ENCODE measurements at regions not wholly inside any gene's neighbourhood (a gene's known extent, or its start where the extent isn't known, plus 50 kb on each side); places are given as distances from the start of the nearest gene placed in this dataset.
A peak's percentile ranks its signal among the peaks of the same experiment; 100 is the strongest.
"Not testable (repeated sequence)": the region's sequence is repeated elsewhere in the genome, so short reads cannot be mapped to it uniquely, and the experiment has no call there.

GRCh38 chr15:36075333-36075732 lies 504.1 kb upstream of the CDIN1 start:
- peak; percentile 54 to 62 for DNase-seq (ENCODE audit: low read depth in 2 of 2)

- DNase-seq (ENCODE audit: low read depth in 2 of 2) = no peak
These were observed 500.4 kb upstream of the CDIN1 start for GRCh38 chr15:36079021-36079420.

GRCh38 chr15:36080759-36081158 lies 498.7 kb upstream of the CDIN1 start:
- DNase-seq (ENCODE audit: low read depth in 2 of 2) = no peak

- DNase-seq (ENCODE audit: low read depth in 2 of 2) = peak; percentile 53 to 69
These were observed 489.0 kb upstream of the CDIN1 start for GRCh38 chr15:36090286-36090946.

GRCh38 chr15:36106640-36107335 lies 472.6 kb upstream of the CDIN1 start:
- DNase-seq (ENCODE audit: low read depth in 2 of 2) = peak in 1 of 2 experiments; percentile 20

GRCh38 chr15:36108541-36108940 lies 470.9 kb upstream of the CDIN1 start:
- DNase-seq (ENCODE audit: low read depth in 2 of 2) = no peak

GRCh38 chr15:36109943-36110658 lies 469.3 kb upstream of the CDIN1 start:
- DNase-seq (ENCODE audit: low read depth in 2 of 2) = peak; percentile 36 to 42

- no peak for DNase-seq (ENCODE audit: low read depth in 2 of 2)
These were observed 468.8 kb upstream of the CDIN1 start for GRCh38 chr15:36110659-36110993.

- no peak for DNase-seq (ENCODE audit: low read depth in 2 of 2)
These were observed 462.1 kb upstream of the CDIN1 start for GRCh38 chr15:36117296-36117787.

GRCh38 chr15:36126194-36126593 lies 453.2 kb upstream of the CDIN1 start:
- no peak for DNase-seq (ENCODE audit: low read depth in 2 of 2)

- no peak for DNase-seq (ENCODE audit: low read depth in 2 of 2)
These were observed 448.6 kb upstream of the CDIN1 start for GRCh38 chr15:36130641-36131310.

GRCh38 chr15:36133742-36134141 lies 445.7 kb upstream of the CDIN1 start:
- DNase-seq (ENCODE audit: low read depth in 2 of 2) = peak; percentile 34 to 41

- DNase-seq (ENCODE audit: low read depth in 2 of 2) = no peak
These were observed 443.4 kb upstream of the CDIN1 start for GRCh38 chr15:36136049-36136448.

GRCh38 chr15:36152936-36153335 lies 426.5 kb upstream of the CDIN1 start:
- no peak for DNase-seq (ENCODE audit: low read depth in 2 of 2)

GRCh38 chr15:36156879-36157427 lies 422.5 kb upstream of the CDIN1 start:
- peak; percentile 37 to 47 for DNase-seq (ENCODE audit: low read depth in 2 of 2)

GRCh38 chr15:36160351-36160750 lies 419.1 kb upstream of the CDIN1 start:
- DNase-seq (ENCODE audit: low read depth in 2 of 2) = no peak

- DNase-seq (ENCODE audit: low read depth in 2 of 2) = no peak
These were observed 418.3 kb upstream of the CDIN1 start for GRCh38 chr15:36161108-36161507.

GRCh38 chr15:36161771-36162212 lies 417.6 kb upstream of the CDIN1 start:
- peak; percentile 30 to 35 for DNase-seq (ENCODE audit: low read depth in 2 of 2)

GRCh38 chr15:36163983-36164382 lies 415.4 kb upstream of the CDIN1 start:
- DNase-seq (ENCODE audit: low read depth in 2 of 2) = not testable (repeated sequence)

- DNase-seq (ENCODE audit: low read depth in 2 of 2) = peak; percentile 23 to 29
These were observed 406.5 kb upstream of the CDIN1 start for GRCh38 chr15:36172955-36173354.

- DNase-seq (ENCODE audit: low read depth in 2 of 2) = peak; percentile 17 to 32
These were observed 404.2 kb upstream of the CDIN1 start for GRCh38 chr15:36175186-36175740.

Measured in fibroblast of skin of left quadriceps (primary cell).